Right cardiac atrium (tissue), 5 donors: ENCODE measurements at regions not wholly inside any gene's neighbourhood (a gene's known extent, or its start where the extent isn't known, plus 50 kb on each side); places are given as distances from the start of the nearest gene placed in this dataset.
A peak's percentile ranks its signal among the peaks of the same experiment; 100 is the strongest.

ENCODE experiments used
- ATAC-seq, 2 donors: fragments of 200-7000 bp; cut with Tn5 transposase; one replicate each; pipeline versions ENCODE4 v1.8.0 to v1.9.1; 2020; ENCODE audit warnings: moderate library complexity in 2 of 2, mild to moderate bottlenecking in 1 of 2
- DNase-seq, 3 donors: peaks; one replicate each; pipeline ENCODE4 v3.0.0-alpha.2; 2020
- H3K27ac ChIP-seq: one replicate; pipeline ENCODE4 v1.5.1; 2013; ENCODE audit warnings: mild to moderate bottlenecking, low read length, control low read depth, moderate library complexity
- H3K27me3 ChIP-seq: one replicate; pipeline ENCODE4 v1.6.1; 2013; ENCODE audit not compliant: control insufficient read depth, insufficient read depth
- H3K4me1 ChIP-seq: one replicate; pipeline ENCODE4 v1.6.1; 2013; ENCODE audit warnings: low read length; ENCODE audit not compliant: control insufficient read depth, insufficient read depth
- H3K4me3 ChIP-seq: one replicate; pipeline ENCODE4 v1.5.1; 2013; ENCODE audit warnings: low read length, control low read depth
- H3K9me3 ChIP-seq: one replicate; pipeline ENCODE4 v1.6.1; 2013; ENCODE audit warnings: low read length; ENCODE audit not compliant: control insufficient read depth
- WGBS: extraction: QIAGEN DNeasy Blood & Tissue Kit; methylation state at CpG from one replicate; pipeline ENCODE4 v1.1.7; 2013; 5-methylcytosine and 5-hydroxymethylcytosine counted together
- intact Hi-C, 4 donors: fragments of 100-400 bp; cut with DNase I; formaldehyde crosslinking; loops; one replicate each; pipeline versions ENCODE4 v1.11.0 to v1.14.0; 2022 to 2023
- donor health status: healthy with polysubstance abuse.
- donor health status: DM: no; HTN: yes; CAD: no.
- donor health status: DM: no; HTN: no; CAD: no.
- donor health status: DM: no; HTN: yes; CAD: no; lungs with severe emphysema.
- donor health status: DM: yes; HTN: yes; CAD: no.

DNA sequence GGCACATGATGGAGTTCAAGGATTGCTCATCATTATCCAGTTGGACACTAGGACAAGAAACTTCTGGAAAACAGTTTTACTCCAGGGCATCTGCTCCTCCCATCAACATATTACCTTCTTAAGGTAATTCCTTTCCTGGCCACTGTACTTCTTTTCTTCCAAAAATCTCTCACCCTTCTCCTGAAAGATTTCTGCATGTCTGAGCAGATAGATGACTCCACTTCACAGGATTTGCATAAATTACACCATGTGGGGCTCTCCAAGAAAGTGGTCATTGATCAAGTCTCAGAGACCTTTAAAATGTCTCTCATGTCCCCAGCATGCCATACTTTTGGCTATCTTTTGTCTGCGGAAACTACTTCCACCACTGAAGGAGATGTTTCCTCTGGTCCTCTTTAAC lies 103.2 kb upstream of the TNFAIP3 start:
- 100% methylated on average over 1 of the region's 1 CpG for WGBS
- Histone ChIP-seq H3K27me3 (no peaks in the 10 kb centered on the region), H3K4me1 (no peaks in the 10 kb centered on the region), H3K27ac (no peak overlapping the region), H3K4me3 (no peak overlapping the region), H3K9me3 (no peaks in the 10 kb centered on the region)
- ATAC-seq (no peak), DNase-seq (no peak)
- intact Hi-C loops, result no loop called here

- no peaks in the 10 kb centered on the region for H3K9me3 ChIP-seq
- no peak overlapping the region for H3K27ac ChIP-seq
- no peaks in the 10 kb centered on the region for H3K27me3 ChIP-seq
- intact Hi-C loops, result no loop called here
- H3K4me1 ChIP-seq, result no peaks in the 10 kb centered on the region
- H3K4me3 ChIP-seq, result no peak overlapping the region
- no peak for DNase-seq
- ATAC-seq, result no peak
These were observed 102.6 kb upstream of the TNFAIP3 start for GRCh38 chr6:137764464-137764863.

- 93% methylated on average over 2 of the region's 2 CpGs for WGBS
- intact Hi-C loops, result no loop called here
- H3K27me3 ChIP-seq, result no peaks in the 10 kb centered on the region
- H3K4me3 ChIP-seq, result no peak overlapping the region
- no peaks in the 10 kb centered on the region for H3K4me1 ChIP-seq
- DNase-seq (no peak), ATAC-seq (no peak)
- no peaks in the 10 kb centered on the region for H3K9me3 ChIP-seq
- H3K27ac ChIP-seq, result no peak overlapping the region
These were observed 102.0 kb upstream of the TNFAIP3 start for GRCh38 chr6:137765059-137765458.

DNA sequence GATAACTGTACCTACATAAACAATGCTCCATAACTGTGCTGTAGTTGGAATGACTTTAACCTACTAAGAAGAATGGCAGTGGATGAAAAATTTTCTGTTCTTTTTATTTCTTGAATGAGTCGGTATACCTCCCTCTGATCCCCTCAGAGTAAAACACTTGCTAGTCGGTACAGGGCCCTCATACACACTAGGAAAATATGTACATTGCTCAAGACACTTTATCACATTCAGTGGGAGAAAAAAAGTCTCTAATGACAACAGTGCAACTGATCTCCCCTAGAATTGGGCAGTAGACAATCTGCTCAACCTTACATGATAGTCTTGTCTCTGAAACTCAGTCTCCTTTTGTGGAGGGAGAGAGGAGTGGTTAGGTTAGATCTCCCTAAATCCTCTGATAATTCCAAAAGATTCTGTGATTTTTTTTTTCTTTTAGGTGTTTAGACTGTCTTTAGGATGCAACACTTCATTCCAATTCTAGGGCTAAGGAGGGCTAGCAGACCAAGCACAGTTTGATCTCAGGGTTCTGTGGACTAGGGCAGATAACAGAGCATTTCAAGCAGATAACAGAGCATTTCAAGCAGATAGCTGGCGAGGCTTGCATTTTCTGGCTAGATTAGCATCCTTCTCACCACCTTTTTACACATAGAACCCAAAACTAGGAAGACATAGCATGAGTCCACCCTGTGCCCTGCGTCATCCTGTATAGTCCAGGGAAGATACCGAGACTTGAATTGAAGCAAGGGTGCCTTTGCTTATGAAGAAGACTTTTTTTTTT lies 100.3 kb upstream of the TNFAIP3 start:
- WGBS, result 84% methylated on average over 5 of the region's 5 CpGs

GRCh38 chr6:137767465-137767864 lies 99.6 kb upstream of the TNFAIP3 start:
- Histone ChIP-seq H3K4me3 (no peak overlapping the region), H3K27ac (no peak overlapping the region), H3K4me1 (no peaks in the 10 kb centered on the region), H3K9me3 (no peaks in the 10 kb centered on the region), H3K27me3 (no peaks in the 10 kb centered on the region)
- 87% methylated on average over 2 of the region's 2 CpGs for WGBS
- no peak for DNase-seq
- intact Hi-C loops, result no loop called here
- no peak for ATAC-seq

More for the DNA sequence above, 100.3 kb upstream of the TNFAIP3 start:
- Histone ChIP-seq H3K27ac (no peak overlapping the region), H3K9me3 (no peaks in the 10 kb centered on the region), H3K4me1 (no peaks in the 10 kb centered on the region), H3K4me3 (no peak overlapping the region), H3K27me3 (no peaks in the 10 kb centered on the region)
- DNase-seq, result no peak
- intact Hi-C loops, result no loop called here
- ATAC-seq, result no peak

GRCh38 chr6:137767911-137768690 lies 99.0 kb upstream of the TNFAIP3 start:
- H3K4me3 ChIP-seq, result no peak overlapping the region
- H3K27me3 ChIP-seq, result no peaks in the 10 kb centered on the region
- H3K27ac ChIP-seq, result no peak overlapping the region
- H3K4me1 ChIP-seq, result no peaks in the 10 kb centered on the region
- ATAC-seq, result no peak
- 70% methylated on average over 5 of the region's 5 CpGs for WGBS
- DNase-seq, result no peak
- no peaks in the 10 kb centered on the region for H3K9me3 ChIP-seq
- intact Hi-C loops, result no loop called here

- intact Hi-C loops, result no loop called here
- H3K4me1 ChIP-seq, result no peaks in the 10 kb centered on the region
- no peak overlapping the region for H3K4me3 ChIP-seq
- no peak overlapping the region for H3K27ac ChIP-seq
- H3K9me3 ChIP-seq, result no peaks in the 10 kb centered on the region
- ATAC-seq (no peak), DNase-seq (no peak)
- H3K27me3 ChIP-seq, result no peaks in the 10 kb centered on the region
- 97% methylated on average over 1 of the region's 1 CpG for WGBS
These were observed 98.1 kb upstream of the TNFAIP3 start for GRCh38 chr6:137768935-137769334.

DNA sequence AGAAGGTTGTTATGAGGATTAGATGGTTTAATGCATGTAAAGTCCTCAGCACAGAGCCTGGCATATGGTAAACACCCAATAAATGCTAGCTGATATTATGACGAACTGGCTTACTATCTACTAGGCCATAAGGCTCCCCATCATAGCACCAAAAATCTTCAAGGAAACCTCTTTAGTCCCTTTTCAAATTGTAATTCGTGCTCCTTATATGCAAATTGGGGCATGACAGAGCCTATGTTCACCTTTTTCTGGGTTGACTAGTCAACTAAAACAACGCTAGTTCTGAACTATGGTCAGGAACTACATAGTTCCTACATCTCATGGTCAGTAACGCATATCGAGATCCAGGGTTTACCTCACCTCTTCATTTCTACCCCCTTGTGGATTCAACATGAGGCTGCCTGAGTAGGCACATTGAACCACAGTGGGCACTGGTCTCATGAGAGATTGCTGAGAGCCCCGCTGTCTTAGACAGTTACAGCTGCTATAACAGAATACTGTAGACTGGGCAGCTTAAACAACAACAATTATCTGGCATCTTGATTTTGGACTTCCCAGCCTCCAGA lies 97.2 kb upstream of the TNFAIP3 start:
- DNase-seq (no peak), ATAC-seq (no peak)
- Histone ChIP-seq H3K27me3 (no peaks in the 10 kb centered on the region), H3K27ac (no peak overlapping the region), H3K4me1 (no peaks in the 10 kb centered on the region), H3K4me3 (no peak overlapping the region), H3K9me3 (no peaks in the 10 kb centered on the region)
- 92% methylated on average over 6 of the region's 6 CpGs for WGBS
- intact Hi-C loops, result no loop called here

DNA sequence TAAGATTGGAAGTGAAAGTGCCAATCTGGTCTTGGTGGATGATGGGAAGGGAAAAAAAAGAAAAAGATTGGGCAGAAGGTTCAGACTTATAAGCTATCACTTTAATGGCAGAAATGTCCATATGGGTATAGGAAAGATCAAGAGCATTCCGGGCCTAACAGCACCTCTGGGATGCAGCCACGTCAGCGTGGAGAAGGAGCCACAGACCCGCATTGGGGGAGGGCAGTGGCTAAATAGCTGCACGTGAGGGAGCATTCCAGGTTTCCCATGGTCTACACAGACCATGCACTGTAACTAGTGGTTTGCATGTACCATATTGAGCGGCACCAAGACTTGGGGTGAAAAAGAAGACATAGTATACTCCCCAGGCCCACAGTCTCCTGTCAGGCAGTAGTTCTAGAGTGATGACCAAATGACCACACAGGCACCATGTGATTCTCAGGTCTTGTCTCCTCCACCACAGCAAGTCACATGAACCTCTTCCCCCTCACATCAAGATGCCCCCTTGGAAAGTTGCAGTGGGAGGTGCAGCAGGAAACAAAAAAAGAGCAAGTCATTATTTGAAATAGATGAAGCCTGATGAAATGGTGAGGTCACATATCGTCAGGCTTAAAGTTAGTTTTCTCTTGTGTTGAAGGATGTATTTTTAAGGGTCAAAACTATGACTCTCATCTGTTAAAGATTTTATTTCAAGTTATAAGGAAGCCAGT lies 94.4 kb upstream of the TNFAIP3 start:
- H3K9me3 ChIP-seq, result no peaks in the 10 kb centered on the region
- no peaks in the 10 kb centered on the region for H3K27me3 ChIP-seq
- H3K4me1 ChIP-seq, result no peaks in the 10 kb centered on the region
- WGBS, result 95% methylated on average over 7 of the region's 7 CpGs
- DNase-seq, result no peak
- no peak overlapping the region for H3K27ac ChIP-seq
- no peak overlapping the region for H3K4me3 ChIP-seq
- ATAC-seq, result no peak
- intact Hi-C loops, result no loop called here

DNA sequence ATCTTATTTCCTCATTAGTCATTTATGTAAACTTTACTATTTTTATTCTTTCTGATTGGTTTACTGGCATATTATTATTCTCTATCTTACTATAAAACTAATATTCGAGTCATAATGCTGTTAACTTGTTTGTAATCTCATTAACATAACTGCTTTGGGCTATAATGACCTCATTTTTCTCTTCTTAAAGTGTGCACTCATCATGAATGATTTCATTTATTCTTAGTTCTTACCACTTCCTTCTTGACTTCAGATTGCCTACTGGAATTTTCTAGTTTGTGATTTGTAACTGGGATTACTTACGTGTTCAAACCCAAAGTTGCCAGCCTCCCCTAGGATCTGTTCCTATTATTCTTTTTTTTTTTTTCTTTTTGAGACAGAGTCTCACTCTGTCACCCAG lies 91.8 kb upstream of the TNFAIP3 start:
- H3K27me3 ChIP-seq, result no peaks in the 10 kb centered on the region
- H3K4me1 ChIP-seq, result peaks cover 2% of the 10 kb centered on the region
- H3K4me3 ChIP-seq, result no peak overlapping the region
- no peak for DNase-seq
- H3K9me3 ChIP-seq, result no peaks in the 10 kb centered on the region
- intact Hi-C loops, result no loop called here
- peak overlapping the region; percentile 66 for H3K27ac ChIP-seq
- ATAC-seq, result no peak
- WGBS, result 82% methylated on average over 2 of the region's 2 CpGs

DNA sequence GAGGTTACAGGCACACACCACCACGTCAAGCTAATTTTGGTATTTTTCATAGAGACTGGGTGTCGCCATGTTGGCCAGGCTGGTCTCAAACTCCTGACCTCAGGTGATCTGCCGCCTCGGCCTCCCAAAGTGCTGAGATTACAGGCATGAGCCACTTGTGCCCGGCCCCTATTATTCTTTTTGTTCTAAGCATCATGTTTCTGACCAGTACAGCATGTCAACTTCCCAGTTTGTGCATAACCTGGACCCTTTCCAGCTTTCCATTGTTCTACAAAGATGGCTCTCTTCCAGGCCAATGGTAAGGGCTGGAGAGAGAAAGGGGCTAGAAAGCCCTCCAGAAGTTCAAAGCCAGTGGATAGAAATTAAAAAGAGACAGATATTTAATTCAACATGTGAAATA lies 91.3 kb upstream of the TNFAIP3 start:
- DNase-seq, result no peak
- intact Hi-C loops, result no loop called here
- Histone ChIP-seq H3K4me3 (no peak overlapping the region), H3K27me3 (no peaks in the 10 kb centered on the region), H3K27ac (peak overlapping the region; percentile 66), H3K9me3 (no peaks in the 10 kb centered on the region), H3K4me1 (peaks cover 2% of the 10 kb centered on the region)
- WGBS, result 63% methylated on average over 5 of the region's 5 CpGs
- peak; percentile 74 to 81 for ATAC-seq
